NT2/D1 (cell line): ENCODE measurements at regions not wholly inside any gene's neighbourhood (a gene's known extent, or its start where the extent isn't known, plus 50 kb on each side); places are given as distances from the start of the nearest gene placed in this dataset.
"Not testable (repeated sequence)": the region's sequence is repeated elsewhere in the genome, so short reads cannot be mapped to it uniquely, and the experiment has no call there.

Source experiments
- DNase-seq: peaks from one replicate; pipeline ENCODE4 v3.0.0-alpha.2; 2011; ENCODE audit warnings: low read depth, low spot score
- H3K27me3 ChIP-seq: 2 replicates; pipeline ENCODE4 v1.6.0; 2011; ENCODE audit warnings: mild to moderate bottlenecking; ENCODE audit not compliant: insufficient read length, insufficient read depth
- H3K36me3 ChIP-seq: 2 replicates; pipeline ENCODE4 v1.6.1; 2011; ENCODE audit warnings: mild to moderate bottlenecking, low read length, mixed read lengths; ENCODE audit not compliant: insufficient read depth, insufficient read length
- H3K4me1 ChIP-seq: 2 replicates; pipeline ENCODE4 v1.5.1; 2011; ENCODE audit not compliant: insufficient read depth, insufficient read length
- H3K4me3 ChIP-seq: 2 replicates; pipeline ENCODE4 v1.5.1; 2011; ENCODE audit warnings: low read depth; ENCODE audit not compliant: insufficient read length
- H3K9ac ChIP-seq: 2 replicates; pipeline ENCODE4 v1.6.0; 2011; ENCODE audit warnings: low read depth; ENCODE audit not compliant: insufficient read length
- H3K9me3 ChIP-seq: 2 replicates; pipeline ENCODE4 v1.5.1; 2011; ENCODE audit warnings: mild to moderate bottlenecking, low read length; ENCODE audit not compliant: insufficient read depth
- SUZ12 ChIP-seq: IDR thresholded peaks from 2 replicates; pipeline ENCODE4 v1.6.1; 2011; ENCODE audit not compliant: insufficient read length, insufficient read depth; ENCODE audit errors: extremely low read depth
- YY1 ChIP-seq: IDR thresholded peaks from 2 replicates; pipeline ENCODE4 v1.6.1; 2011; ENCODE audit not compliant: insufficient read length, insufficient read depth
- ZNF274 ChIP-seq: IDR thresholded peaks from 2 replicates; pipeline ENCODE4 v1.6.1; 2011; ENCODE audit warnings: mild to moderate bottlenecking, low read depth, low read length

GRCh38 chr6:167481307-167481926 is 156.5 kb downstream of the TTLL2 start:
- no peak for TF ChIP-seq SUZ12
- no peak for TF ChIP-seq ZNF274
- no peak for TF ChIP-seq YY1
- Histone ChIP-seq H3K4me1 (no peaks in the 10 kb centered on the region), H3K4me3 (no peak overlapping the region), H3K9me3 (no peaks in the 10 kb centered on the region), H3K9ac (no peak overlapping the region), H3K36me3 (no peaks in the 10 kb centered on the region), H3K27me3 (no peaks in the 10 kb centered on the region)
- DNase-seq = no peak

GRCh38 chr6:167482801-167483200 is 157.9 kb downstream of the TTLL2 start:
- H3K4me1 ChIP-seq, H3K36me3 ChIP-seq, H3K27me3 ChIP-seq, DNase-seq, H3K9me3 ChIP-seq, H3K9ac ChIP-seq, H3K4me3 ChIP-seq: not testable (repeated sequence)

GRCh38 chr6:167485186-167485978 is 160.5 kb downstream of the TTLL2 start:
- DNase-seq = no peak
- Histone ChIP-seq H3K4me3 (no peak overlapping the region), H3K9ac (no peak overlapping the region), H3K27me3 (no peaks in the 10 kb centered on the region), H3K9me3 (no peaks in the 10 kb centered on the region), H3K4me1 (no peaks in the 10 kb centered on the region), H3K36me3 (no peaks in the 10 kb centered on the region)
- TF ChIP-seq YY1 (no peak), SUZ12 (no peak), ZNF274 (no peak)

GRCh38 chr6:167487749-167488664 is 163.1 kb downstream of the TTLL2 start:
- Histone ChIP-seq H3K4me1 (no peaks in the 10 kb centered on the region), H3K36me3 (no peaks in the 10 kb centered on the region), H3K4me3 (no peak overlapping the region), H3K9me3 (no peaks in the 10 kb centered on the region), H3K9ac (no peak overlapping the region), H3K27me3 (no peaks in the 10 kb centered on the region)
- TF ChIP-seq ZNF274 (no peak), SUZ12 (no peak), YY1 (no peak)
- no peak for DNase-seq

- H3K4me1 ChIP-seq = peaks cover 6% of the 10 kb centered on the region
- no peak overlapping the region for H3K9ac ChIP-seq
- H3K4me3 ChIP-seq = no peak overlapping the region
- H3K27me3 ChIP-seq = no peaks in the 10 kb centered on the region
- no peak for DNase-seq
- H3K36me3 ChIP-seq = no peaks in the 10 kb centered on the region
- H3K9me3 ChIP-seq = no peaks in the 10 kb centered on the region
- TF ChIP-seq ZNF274 = no peak
- no peak for TF ChIP-seq SUZ12
- TF ChIP-seq YY1 = no peak
These were observed 166.7 kb downstream of the TTLL2 start for GRCh38 chr6:167491438-167492099.

- no peaks in the 10 kb centered on the region for H3K9me3 ChIP-seq
- H3K9ac ChIP-seq = no peak overlapping the region
- H3K4me1 ChIP-seq = peaks cover 8% of the 10 kb centered on the region
- DNase-seq = no peak
- H3K36me3 ChIP-seq = no peaks in the 10 kb centered on the region
- no peaks in the 10 kb centered on the region for H3K27me3 ChIP-seq
- no peak for TF ChIP-seq ZNF274
- no peak for TF ChIP-seq SUZ12
- no peak for TF ChIP-seq YY1
- H3K4me3 ChIP-seq = no peak overlapping the region
These were observed 167.2 kb downstream of the TTLL2 start for GRCh38 chr6:167492100-167492449.

- TF ChIP-seq YY1 (no peak), SUZ12 (no peak)
- Histone ChIP-seq H3K9me3 (no peaks in the 10 kb centered on the region), H3K36me3 (no peaks in the 10 kb centered on the region), H3K9ac (no peak overlapping the region), H3K4me1 (peaks cover 8% of the 10 kb centered on the region), H3K27me3 (no peaks in the 10 kb centered on the region), H3K4me3 (no peak overlapping the region)
- DNase-seq = no peak
These were observed 168.4 kb downstream of the TTLL2 start for GRCh38 chr6:167493310-167493709.
